BLaER1 (cell line): ENCODE measurements at regions not wholly inside any gene's neighbourhood (a gene's known extent, or its start where the extent isn't known, plus 50 kb on each side); places are given as distances from the start of the nearest gene placed in this dataset.

Experiments used
- H3K27ac ChIP-seq: shearing (Covaris generic); formaldehyde crosslinking; 2 replicates; pipeline ENCODE4 v1.8.1; 2022
- H3K27me3 ChIP-seq: shearing (Covaris generic); formaldehyde crosslinking; 2 replicates; pipeline ENCODE4 v1.8.1; 2022
- H3K36me3 ChIP-seq: shearing (Covaris generic); formaldehyde crosslinking; 2 replicates; pipeline ENCODE4 v1.8.1; 2022
- H3K4me1 ChIP-seq: shearing (Covaris generic); formaldehyde crosslinking; 2 replicates; pipeline ENCODE4 v1.8.1; 2022
- H3K4me2 ChIP-seq: shearing (Covaris generic); formaldehyde crosslinking; 2 replicates; pipeline ENCODE4 v1.8.1; 2022
- H3K4me3 ChIP-seq: shearing (Covaris generic); formaldehyde crosslinking; 2 replicates; pipeline ENCODE4 v1.8.1; 2022
- H3K9ac ChIP-seq: shearing (Covaris generic); formaldehyde crosslinking; 2 replicates; pipeline ENCODE4 v1.8.1; 2022
- H3K9me3 ChIP-seq: shearing (Covaris generic); formaldehyde crosslinking; 2 replicates; pipeline ENCODE4 v1.8.1; 2022
- H4K20me1 ChIP-seq: shearing (Covaris generic); formaldehyde crosslinking; 2 replicates; pipeline ENCODE4 v1.8.1; 2022
- Cebpa-rat ChIP-seq: shearing (Covaris generic); IDR thresholded peaks from 2 replicates; pipeline ENCODE4 v1.8.1; 2022

GRCh38 chr4:3685081-3685645, 81.0 kb upstream of the ADRA2C start:
- no peaks in the 10 kb centered on the region for H3K9me3 ChIP-seq
- H3K27ac ChIP-seq: no peak overlapping the region

GRCh38 chr4:3684546-3684945, 81.6 kb upstream of the ADRA2C start:
- H4K20me1 ChIP-seq: no peaks in the 10 kb centered on the region
- no peak overlapping the region for H3K4me3 ChIP-seq
- H3K4me2 ChIP-seq: no peak overlapping the region
- no peak overlapping the region for H3K9ac ChIP-seq
- no peak for TF ChIP-seq Cebpa-rat
- no peaks in the 10 kb centered on the region for H3K27me3 ChIP-seq
- peaks cover 24% of the 10 kb centered on the region for H3K4me1 ChIP-seq
- no peaks in the 10 kb centered on the region for H3K9me3 ChIP-seq
- no peak overlapping the region for H3K27ac ChIP-seq
- H3K36me3 ChIP-seq: no peaks in the 10 kb centered on the region

More at GRCh38 chr4:3685081-3685645, 81.0 kb upstream of the ADRA2C start:
- no peak for TF ChIP-seq Cebpa-rat
- Histone ChIP-seq H3K9ac (no peak overlapping the region), H3K36me3 (no peaks in the 10 kb centered on the region), H3K4me3 (no peak overlapping the region), H3K4me2 (no peak overlapping the region), H3K4me1 (peaks cover 18% of the 10 kb centered on the region), H3K27me3 (no peaks in the 10 kb centered on the region), H4K20me1 (no peaks in the 10 kb centered on the region)

- Histone ChIP-seq H3K36me3 (no peaks in the 10 kb centered on the region), H4K20me1 (no peaks in the 10 kb centered on the region), H3K27me3 (no peaks in the 10 kb centered on the region), H3K4me2 (no peak overlapping the region), H3K9me3 (no peaks in the 10 kb centered on the region), H3K4me1 (peaks cover 28% of the 10 kb centered on the region), H3K27ac (no peak overlapping the region), H3K4me3 (no peak overlapping the region), H3K9ac (no peak overlapping the region)
- TF ChIP-seq Cebpa-rat: no peak
Measured at GRCh38 chr4:3683744-3684421, 82.3 kb upstream of the ADRA2C start.

- TF ChIP-seq Cebpa-rat: no peak
- Histone ChIP-seq H4K20me1 (no peaks in the 10 kb centered on the region), H3K27ac (no peak overlapping the region), H3K9ac (no peak overlapping the region), H3K4me3 (no peak overlapping the region), H3K36me3 (no peaks in the 10 kb centered on the region), H3K4me2 (no peak overlapping the region), H3K9me3 (no peaks in the 10 kb centered on the region), H3K27me3 (no peaks in the 10 kb centered on the region), H3K4me1 (peaks cover 28% of the 10 kb centered on the region)
Measured at GRCh38 chr4:3683077-3683743, 83.0 kb upstream of the ADRA2C start.

- peaks cover 34% of the 10 kb centered on the region for H3K4me1 ChIP-seq
- H4K20me1 ChIP-seq: no peaks in the 10 kb centered on the region
- H3K27me3 ChIP-seq: no peaks in the 10 kb centered on the region
- H3K9me3 ChIP-seq: no peaks in the 10 kb centered on the region
- H3K9ac ChIP-seq: no peak overlapping the region
- TF ChIP-seq Cebpa-rat: no peak
- H3K4me3 ChIP-seq: no peak overlapping the region
- H3K4me2 ChIP-seq: no peak overlapping the region
- no peaks in the 10 kb centered on the region for H3K36me3 ChIP-seq
- no peak overlapping the region for H3K27ac ChIP-seq
Measured at GRCh38 chr4:3682236-3683076, 83.7 kb upstream of the ADRA2C start.

- no peak for TF ChIP-seq Cebpa-rat
- Histone ChIP-seq H3K27me3 (no peaks in the 10 kb centered on the region), H4K20me1 (no peaks in the 10 kb centered on the region), H3K9ac (no peak overlapping the region), H3K9me3 (no peaks in the 10 kb centered on the region), H3K36me3 (no peaks in the 10 kb centered on the region), H3K27ac (no peak overlapping the region), H3K4me2 (no peak overlapping the region), H3K4me1 (peaks cover 47% of the 10 kb centered on the region), H3K4me3 (no peak overlapping the region)
Measured at GRCh38 chr4:3681191-3681590, 85.0 kb upstream of the ADRA2C start.

- no peaks in the 10 kb centered on the region for H3K9me3 ChIP-seq
- H3K4me2 ChIP-seq: no peak overlapping the region
- H3K9ac ChIP-seq: no peak overlapping the region
- H3K4me1 ChIP-seq: peaks cover 51% of the 10 kb centered on the region
- TF ChIP-seq Cebpa-rat: no peak
- H3K27ac ChIP-seq: no peak overlapping the region
- no peaks in the 10 kb centered on the region for H3K36me3 ChIP-seq
- no peaks in the 10 kb centered on the region for H3K27me3 ChIP-seq
- no peaks in the 10 kb centered on the region for H4K20me1 ChIP-seq
- H3K4me3 ChIP-seq: no peak overlapping the region
Measured at GRCh38 chr4:3680656-3681055, 85.5 kb upstream of the ADRA2C start.

GRCh38 chr4:3679851-3680311, 86.3 kb upstream of the ADRA2C start:
- Histone ChIP-seq H4K20me1 (no peaks in the 10 kb centered on the region), H3K27me3 (no peaks in the 10 kb centered on the region), H3K4me1 (peaks cover 55% of the 10 kb centered on the region), H3K9ac (no peak overlapping the region), H3K4me3 (no peak overlapping the region), H3K9me3 (no peaks in the 10 kb centered on the region), H3K36me3 (no peaks in the 10 kb centered on the region), H3K27ac (no peak overlapping the region), H3K4me2 (peak overlapping the region; percentile 73)
- TF ChIP-seq Cebpa-rat: no peak

GRCh38 chr4:3679071-3679825, 86.9 kb upstream of the ADRA2C start:
- Histone ChIP-seq H3K9me3 (no peaks in the 10 kb centered on the region), H3K9ac (no peak overlapping the region), H3K4me2 (peak overlapping the region; percentile 73)

More at GRCh38 chr4:3679071-3679825, 86.9 kb upstream of the ADRA2C start:
- Histone ChIP-seq H3K27me3 (no peaks in the 10 kb centered on the region), H3K4me3 (no peak overlapping the region), H3K27ac (peak overlapping the region; percentile 51), H3K4me1 (peaks cover 55% of the 10 kb centered on the region), H4K20me1 (no peaks in the 10 kb centered on the region), H3K36me3 (no peaks in the 10 kb centered on the region)
- no peak for TF ChIP-seq Cebpa-rat
